ENCODE measurements at regions not wholly inside any gene's neighbourhood (a gene's known extent, or its start where the extent isn't known, plus 50 kb on each side); places are given as distances from the start of the nearest gene placed in this dataset.

GRCh38 chr13:31631746-31632145 is 107.6 kb upstream of the RXFP2 start:
- Mint-ChIP-seq H3K4me1 (ENCODE audit: low read depth) (no peaks in the 10 kb centered on the region), H3K9me3 (peaks cover 7% of the 10 kb centered on the region), H3K27ac (no peak overlapping the region), H3K4me3 (no peak overlapping the region), H3K27me3 (no peaks in the 10 kb centered on the region), H3K36me3 (ENCODE audit: low read depth) (no peaks in the 10 kb centered on the region)
- ATAC-seq (no peak), DNase-seq (no peak)
- intact Hi-C loops (cut with micrococcal nuclease): no loop called here
- CTCF ChIA-PET: no interaction called here
- POLR2A ChIA-PET: no interaction called here
- TF ChIP-seq CTCF (IDR thresholded peaks at IDR 0.05): no peak

- H3K27ac Mint-ChIP-seq: no peak overlapping the region
- TF ChIP-seq CTCF (IDR thresholded peaks at IDR 0.05): no peak
- intact Hi-C loops (cut with micrococcal nuclease): no loop called here
- POLR2A ChIA-PET: no interaction called here
- CTCF ChIA-PET: interaction anchor here (1.4 kb wide), 1 partner anchor 13 kb away, joined by 3 read pairs; no protein-coding TSS in a partner anchor
- ATAC-seq (no peak), DNase-seq (no peak)
- H3K4me3 Mint-ChIP-seq: no peak overlapping the region
- H3K27me3 Mint-ChIP-seq: no peaks in the 10 kb centered on the region
- H3K9me3 Mint-ChIP-seq: peaks cover 11% of the 10 kb centered on the region
- no peaks in the 10 kb centered on the region for H3K36me3 Mint-ChIP-seq (ENCODE audit: low read depth)
- H3K4me1 Mint-ChIP-seq (ENCODE audit: low read depth): no peaks in the 10 kb centered on the region
These were observed 100.7 kb upstream of the RXFP2 start for GRCh38 chr13:31638577-31638976.

- no peak overlapping the region for H3K4me3 Mint-ChIP-seq
- no peak overlapping the region for H3K27ac Mint-ChIP-seq
- H3K4me1 Mint-ChIP-seq (ENCODE audit: low read depth): no peaks in the 10 kb centered on the region
- ATAC-seq: no peak
- ChIA-PET CTCF (interaction anchor here (1.4 kb wide), 1 partner anchor 14 kb away, joined by 3 read pairs; no protein-coding TSS in a partner anchor), POLR2A (no interaction called here)
- intact Hi-C loops (cut with micrococcal nuclease): no loop called here
- peaks cover 11% of the 10 kb centered on the region for H3K9me3 Mint-ChIP-seq
- no peak for TF ChIP-seq CTCF (IDR thresholded peaks at IDR 0.05)
- DNase-seq: no peak
- no peaks in the 10 kb centered on the region for H3K27me3 Mint-ChIP-seq
- no peaks in the 10 kb centered on the region for H3K36me3 Mint-ChIP-seq (ENCODE audit: low read depth)
These were observed 99.7 kb upstream of the RXFP2 start for GRCh38 chr13:31639443-31640163.

- DNase-seq (no peak), ATAC-seq (no peak)
- no peak overlapping the region for H3K27ac Mint-ChIP-seq
- intact Hi-C loops (cut with micrococcal nuclease): no loop called here
- CTCF ChIA-PET: no interaction called here
- no peaks in the 10 kb centered on the region for H3K27me3 Mint-ChIP-seq
- H3K36me3 Mint-ChIP-seq (ENCODE audit: low read depth): no peaks in the 10 kb centered on the region
- TF ChIP-seq CTCF (IDR thresholded peaks at IDR 0.05): no peak
- H3K4me3 Mint-ChIP-seq: no peak overlapping the region
- POLR2A ChIA-PET: no interaction called here
- H3K4me1 Mint-ChIP-seq (ENCODE audit: low read depth): no peaks in the 10 kb centered on the region
- H3K9me3 Mint-ChIP-seq: no peaks in the 10 kb centered on the region
These were observed 89.6 kb upstream of the RXFP2 start for GRCh38 chr13:31649766-31650165.

GRCh38 chr13:31653730-31654129 is 85.6 kb upstream of the RXFP2 start:
- H3K27ac Mint-ChIP-seq: no peak overlapping the region
- H3K36me3 Mint-ChIP-seq (ENCODE audit: low read depth): no peaks in the 10 kb centered on the region
- TF ChIP-seq CTCF (IDR thresholded peaks at IDR 0.05): no peak
- intact Hi-C loops (cut with micrococcal nuclease): no loop called here
- H3K4me1 Mint-ChIP-seq (ENCODE audit: low read depth): no peaks in the 10 kb centered on the region
- ChIA-PET CTCF (no interaction called here), POLR2A (no interaction called here)
- ATAC-seq (no peak), DNase-seq (no peak)
- no peaks in the 10 kb centered on the region for H3K27me3 Mint-ChIP-seq
- H3K4me3 Mint-ChIP-seq: no peak overlapping the region
- peaks cover 2% of the 10 kb centered on the region for H3K9me3 Mint-ChIP-seq

Measured in activated CD8-positive, alpha-beta T cell treated with anti-CD3 and anti-CD28 coated beads for 36 hours (primary cell).